Right lobe of liver (tissue), 4 donors: ENCODE measurements at regions not wholly inside any gene's neighbourhood (a gene's known extent, or its start where the extent isn't known, plus 50 kb on each side); places are given as distances from the start of the nearest gene placed in this dataset.

Experiments
- CTCF ChIP-seq, 4 donors: fragments of 200-600 bp in 3 of 4; fragments of 450-650 bp in 1 of 4; IDR thresholded peaks; one replicate each; pipeline versions ENCODE4 v1.5.1 to v1.8.0; 2016 to 2022; ENCODE audit warnings: antibody characterized with exemption in 4 of 4, mild to moderate bottlenecking in 2 of 4
- POLR2A ChIP-seq: fragments of 450-650 bp; IDR thresholded peaks from one replicate; pipeline ENCODE4 v1.6.1; 2017; ENCODE audit warnings: antibody characterized with exemption, mild to moderate bottlenecking
- donor health status: DM: no; HTN: no; CAD: no.
- donor health status: DM: no; HTN: no; CAD: no.
- donor health status: DM: no; HTN: yes; CAD: no.

GRCh38 chr10:8897769-8898168, 843.3 kb downstream of the GATA3 start:
- no peak for TF ChIP-seq CTCF (IDR thresholded peaks at IDR 0.05)
- TF ChIP-seq POLR2A, result no peak
